HFFc6 (cell line): ENCODE measurements at regions not wholly inside any gene's neighbourhood (a gene's known extent, or its start where the extent isn't known, plus 50 kb on each side); places are given as distances from the start of the nearest gene placed in this dataset.

Experiments used
- DNase-seq: peaks from one replicate; pipeline ENCODE4 v3.0.0-alpha.2; 2018
- H3K27ac Mint-ChIP-seq: 2 replicates; pipeline ENCODE4 v1.8.0; 2020; ENCODE audit warnings: mild to moderate bottlenecking, mixed read lengths
- H3K27me3 Mint-ChIP-seq: 2 replicates; pipeline ENCODE4 v1.8.0; 2021; ENCODE audit warnings: mild to moderate bottlenecking, moderate library complexity, mixed read lengths; ENCODE audit not compliant: insufficient read depth
- H3K36me3 Mint-ChIP-seq: 2 replicates; pipeline ENCODE4 v1.8.0; 2021; ENCODE audit warnings: low read depth, mixed read lengths
- H3K4me1 Mint-ChIP-seq: 2 replicates; pipeline ENCODE4 v1.8.0; 2020; ENCODE audit warnings: low read depth, mixed read lengths
- H3K4me3 Mint-ChIP-seq: 2 replicates; pipeline ENCODE4 v1.8.0; 2020; ENCODE audit warnings: mild to moderate bottlenecking, moderate library complexity, mixed read lengths
- H3K9me3 Mint-ChIP-seq: 2 replicates; pipeline ENCODE4 v1.8.0; 2020; ENCODE audit warnings: mild to moderate bottlenecking, mixed read lengths
- CTCF ChIP-seq: fragments of 200-600 bp; sonication (generic); IDR thresholded peaks from 2 replicates; pipeline ENCODE4 v1.5.0; 2021; ENCODE audit warnings: antibody characterized with exemption, mild to moderate bottlenecking

GRCh38 chr4:36737691-36738090 is 456.3 kb downstream of the DTHD1 start:
- Mint-ChIP-seq H3K4me1 (no peaks in the 10 kb centered on the region), H3K36me3 (no peaks in the 10 kb centered on the region), H3K9me3 (peaks cover 21% of the 10 kb centered on the region), H3K4me3 (no peak overlapping the region), H3K27ac (no peak overlapping the region), H3K27me3 (no peaks in the 10 kb centered on the region)
- no peak for TF ChIP-seq CTCF
- DNase-seq, result no peak

- no peak for DNase-seq
- TF ChIP-seq CTCF, result no peak
- peaks cover 22% of the 10 kb centered on the region for H3K9me3 Mint-ChIP-seq
- no peak overlapping the region for H3K27ac Mint-ChIP-seq
- H3K4me1 Mint-ChIP-seq, result no peaks in the 10 kb centered on the region
- H3K36me3 Mint-ChIP-seq, result no peaks in the 10 kb centered on the region
- no peaks in the 10 kb centered on the region for H3K27me3 Mint-ChIP-seq
- no peak overlapping the region for H3K4me3 Mint-ChIP-seq
Measured at GRCh38 chr4:36740796-36741310, 459.4 kb downstream of the DTHD1 start.

GRCh38 chr4:36747277-36748129 is 466.1 kb downstream of the DTHD1 start:
- H3K4me1 Mint-ChIP-seq, result no peaks in the 10 kb centered on the region
- H3K4me3 Mint-ChIP-seq, result no peak overlapping the region
- H3K27ac Mint-ChIP-seq, result no peak overlapping the region
- no peaks in the 10 kb centered on the region for H3K27me3 Mint-ChIP-seq
- no peak for DNase-seq
- peaks cover 27% of the 10 kb centered on the region for H3K9me3 Mint-ChIP-seq
- H3K36me3 Mint-ChIP-seq, result no peaks in the 10 kb centered on the region; the same call in 1 of the 2 replicates
- no peak for TF ChIP-seq CTCF

- TF ChIP-seq CTCF, result no peak
- Mint-ChIP-seq H3K27ac (no peak overlapping the region), H3K4me3 (no peak overlapping the region), H3K27me3 (peaks cover 2% of the 10 kb centered on the region; the same call in 1 of the 2 replicates), H3K4me1 (no peaks in the 10 kb centered on the region), H3K36me3 (no peaks in the 10 kb centered on the region), H3K9me3 (peaks cover 17% of the 10 kb centered on the region)
- no peak for DNase-seq
Measured at GRCh38 chr4:36753048-36753447, 471.6 kb downstream of the DTHD1 start.

- DNase-seq, result no peak
- Mint-ChIP-seq H3K36me3 (no peaks in the 10 kb centered on the region), H3K4me1 (no peaks in the 10 kb centered on the region), H3K27ac (no peak overlapping the region), H3K27me3 (peaks cover 2% of the 10 kb centered on the region; the same call in 1 of the 2 replicates), H3K9me3 (peaks cover 22% of the 10 kb centered on the region), H3K4me3 (no peak overlapping the region)
- no peak for TF ChIP-seq CTCF
Measured at GRCh38 chr4:36757580-36758311, 476.3 kb downstream of the DTHD1 start.
